Glutamatergic neuron (in vitro differentiated cells): ENCODE measurements at regions not wholly inside any gene's neighbourhood (a gene's known extent, or its start where the extent isn't known, plus 50 kb on each side); places are given as distances from the start of the nearest gene placed in this dataset.

Experiments used
- DNase-seq: peaks from one replicate; pipeline ENCODE4 v3.0.0; 2022
- H3K27ac Mint-ChIP-seq: one replicate; pipeline ENCODE4 v1.8.0; 2020; ENCODE audit warnings: mild to moderate bottlenecking, mixed read lengths, inconsistent platforms; ENCODE audit not compliant: unreplicated experiment
- H3K27me3 Mint-ChIP-seq: one replicate; pipeline ENCODE4 v1.8.0; 2020; ENCODE audit warnings: mild to moderate bottlenecking, moderate library complexity, mixed read lengths, inconsistent platforms; ENCODE audit not compliant: unreplicated experiment
- H3K36me3 Mint-ChIP-seq: one replicate; pipeline ENCODE4 v1.8.0; 2020; ENCODE audit warnings: mild to moderate bottlenecking, mixed read lengths, inconsistent platforms; ENCODE audit not compliant: unreplicated experiment
- H3K4me1 Mint-ChIP-seq: one replicate; pipeline ENCODE4 v1.8.0; 2020; ENCODE audit warnings: mild to moderate bottlenecking, low read depth, mixed read lengths, inconsistent platforms; ENCODE audit not compliant: unreplicated experiment
- H3K4me3 Mint-ChIP-seq: one replicate; pipeline ENCODE4 v1.8.0; 2020; ENCODE audit warnings: mild to moderate bottlenecking, mixed read lengths, inconsistent platforms; ENCODE audit not compliant: unreplicated experiment
- H3K9me3 Mint-ChIP-seq: one replicate; pipeline ENCODE4 v1.8.0; 2020; ENCODE audit warnings: mild to moderate bottlenecking, moderate library complexity, mixed read lengths, inconsistent platforms; ENCODE audit not compliant: unreplicated experiment
- CTCF ChIP-seq: fragments of 200-600 bp; sonication (generic); IDR thresholded peaks from one replicate; pipeline ENCODE4 v1.5.0; 2021; ENCODE audit not compliant: partially characterized antibody, unreplicated experiment

GRCh38 chr6:74782346-74782745 lies 423.5 kb downstream of the COL12A1 start:
- Mint-ChIP-seq H3K9me3 (no peaks in the 10 kb centered on the region), H3K27me3 (no peaks in the 10 kb centered on the region), H3K4me1 (no peaks in the 10 kb centered on the region), H3K4me3 (no peak overlapping the region), H3K36me3 (no peaks in the 10 kb centered on the region), H3K27ac (no peak overlapping the region)
- no peak for DNase-seq
- TF ChIP-seq CTCF: no peak

- Mint-ChIP-seq H3K36me3 (no peaks in the 10 kb centered on the region), H3K27ac (no peak overlapping the region), H3K27me3 (no peaks in the 10 kb centered on the region), H3K4me1 (no peaks in the 10 kb centered on the region), H3K4me3 (no peak overlapping the region), H3K9me3 (no peaks in the 10 kb centered on the region)
- no peak for TF ChIP-seq CTCF
- no peak for DNase-seq
Observed at GRCh38 chr6:74780831-74781230, 425.0 kb downstream of the COL12A1 start.

GRCh38 chr6:74768738-74769137 lies 437.1 kb downstream of the COL12A1 start:
- H3K27me3 Mint-ChIP-seq: no peaks in the 10 kb centered on the region
- no peaks in the 10 kb centered on the region for H3K9me3 Mint-ChIP-seq
- no peaks in the 10 kb centered on the region for H3K4me1 Mint-ChIP-seq
- DNase-seq: no peak
- no peak overlapping the region for H3K4me3 Mint-ChIP-seq
- TF ChIP-seq CTCF: no peak
- H3K36me3 Mint-ChIP-seq: no peaks in the 10 kb centered on the region
- no peak overlapping the region for H3K27ac Mint-ChIP-seq

- DNase-seq: no peak
- Mint-ChIP-seq H3K4me3 (no peak overlapping the region), H3K9me3 (no peaks in the 10 kb centered on the region), H3K27me3 (no peaks in the 10 kb centered on the region), H3K36me3 (no peaks in the 10 kb centered on the region), H3K4me1 (no peaks in the 10 kb centered on the region), H3K27ac (no peak overlapping the region)
- TF ChIP-seq CTCF: no peak
Observed at GRCh38 chr6:74768120-74768519, 437.7 kb downstream of the COL12A1 start.

- H3K27ac Mint-ChIP-seq: no peak overlapping the region
- no peaks in the 10 kb centered on the region for H3K4me1 Mint-ChIP-seq
- no peak for DNase-seq
- no peaks in the 10 kb centered on the region for H3K9me3 Mint-ChIP-seq
- no peaks in the 10 kb centered on the region for H3K36me3 Mint-ChIP-seq
- TF ChIP-seq CTCF: no peak
- no peak overlapping the region for H3K4me3 Mint-ChIP-seq
- H3K27me3 Mint-ChIP-seq: no peaks in the 10 kb centered on the region
Observed at GRCh38 chr6:74765486-74765885, 440.4 kb downstream of the COL12A1 start.
